MM.1S (cell line): ENCODE measurements at regions not wholly inside any gene's neighbourhood (a gene's known extent, or its start where the extent isn't known, plus 50 kb on each side); places are given as distances from the start of the nearest gene placed in this dataset.

Experiments
- DNase-seq: peaks from one replicate; pipeline ENCODE4 v3.0.0-alpha.2; 2015
- H2AFZ ChIP-seq: fragments of 300-600 bp; sonication (generic); 2 replicates; pipeline ENCODE4 v1.6.0; 2016; ENCODE audit warnings: antibody characterized with exemption, low read length
- H3F3A ChIP-seq: fragments of 300-600 bp; sonication (generic); 2 replicates; pipeline ENCODE4 v1.6.1; 2016; ENCODE audit warnings: mild to moderate bottlenecking, antibody characterized with exemption, low read length, moderate library complexity, mixed read lengths; ENCODE audit not compliant: insufficient read depth
- H3K27ac ChIP-seq: fragments of 300-600 bp; sonication (generic); 2 replicates; pipeline ENCODE4 v1.5.1; 2016; ENCODE audit warnings: mild to moderate bottlenecking, low read length
- H3K27me3 ChIP-seq: fragments of 300-600 bp; sonication (generic); replicated peaks from 2 replicates; pipeline ENCODE4 v1.6.0; 2016; ENCODE audit warnings: low read length; ENCODE audit not compliant: insufficient read depth
- H3K36me3 ChIP-seq: fragments of 300-600 bp; sonication (generic); replicated peaks from 2 replicates; pipeline ENCODE4 v1.6.1; 2016; ENCODE audit warnings: mild to moderate bottlenecking, low read length, mixed read lengths; ENCODE audit not compliant: insufficient read depth
- H3K4me1 ChIP-seq: fragments of 300-600 bp; sonication (generic); 2 replicates; pipeline ENCODE4 v1.6.1; 2016; ENCODE audit warnings: low read length, mixed read lengths
- H3K4me2 ChIP-seq: fragments of 300-600 bp; sonication (generic); 2 replicates; pipeline ENCODE4 v1.6.0; 2016; ENCODE audit warnings: low read depth, low read length
- H3K4me3 ChIP-seq: fragments of 300-600 bp; sonication (generic); 2 replicates; pipeline ENCODE4 v1.5.1; 2016; ENCODE audit warnings: low read length, mixed read lengths
- H3K79me2 ChIP-seq: fragments of 300-600 bp; sonication (generic); 2 replicates; pipeline ENCODE4 v1.6.1; 2016; ENCODE audit warnings: mixed run types, low read length, mixed read lengths
- H3K9ac ChIP-seq: fragments of 300-600 bp; sonication (generic); 2 replicates; pipeline ENCODE4 v1.6.1; 2016; ENCODE audit warnings: low read length, mixed read lengths
- H3K9me2 ChIP-seq: fragments of 300-600 bp; sonication (generic); replicated peaks from 2 replicates; pipeline ENCODE4 v1.6.1; 2016; ENCODE audit warnings: mild to moderate bottlenecking, low read length, mixed read lengths; ENCODE audit not compliant: insufficient read depth
- H3K9me3 ChIP-seq: fragments of 300-600 bp; sonication (generic); replicated peaks from 2 replicates; pipeline ENCODE4 v1.6.1; 2016; ENCODE audit warnings: mild to moderate bottlenecking, low read length, mixed read lengths; ENCODE audit not compliant: insufficient read depth
- H4K20me1 ChIP-seq: fragments of 300-600 bp; sonication (generic); 2 replicates; pipeline ENCODE4 v1.6.1; 2016; ENCODE audit warnings: mild to moderate bottlenecking, low read length, moderate library complexity, mixed read lengths; ENCODE audit not compliant: insufficient read depth
- EZH2 ChIP-seq: fragments of 300-600 bp; sonication (generic); optimal IDR thresholded peaks from 2 replicates; pipeline ENCODE3; 2017; ENCODE audit warnings: low read depth, mild to moderate bottlenecking, antibody characterized with exemption, low read length, mixed read lengths
- EZH2phosphoT487 ChIP-seq: fragments of 300-600 bp; sonication (generic); IDR thresholded peaks from 2 replicates; pipeline ENCODE4 v1.6.1; 2018; ENCODE audit warnings: antibody characterized with exemption, low read length
- TF ChIP-seq, protein P1 (sequence below): fragments of 300-600 bp; sonication (generic); IDR thresholded peaks from 2 replicates; pipeline ENCODE4 v1.5.1; 2016; ENCODE audit warnings: antibody characterized with exemption, low read length, mixed read lengths

- no peak for DNase-seq
- Histone ChIP-seq H3K9me2 (no peaks in the 10 kb centered on the region), H2AFZ (no peak overlapping the region), H3K4me2 (no peak overlapping the region), H3K36me3 (no peaks in the 10 kb centered on the region), H4K20me1 (no peaks in the 10 kb centered on the region), H3K4me1 (peaks cover 23% of the 10 kb centered on the region), H3K9ac (no peak overlapping the region), H3K79me2 (no peaks in the 10 kb centered on the region), H3F3A (0 out of 2 replicates have a peak, but pooled peaks cover 3% of the 10 kb centered on the region), H3K27me3 (peaks cover 7% of the 10 kb centered on the region; the same call in 1 of the 2 replicates), H3K27ac (no peak overlapping the region), H3K9me3 (no peaks in the 10 kb centered on the region), H3K4me3 (no peak overlapping the region)
- TF ChIP-seq EZH2phosphoT487 (no peak), EZH2 (no peak)
- TF ChIP-seq, protein P1, sequence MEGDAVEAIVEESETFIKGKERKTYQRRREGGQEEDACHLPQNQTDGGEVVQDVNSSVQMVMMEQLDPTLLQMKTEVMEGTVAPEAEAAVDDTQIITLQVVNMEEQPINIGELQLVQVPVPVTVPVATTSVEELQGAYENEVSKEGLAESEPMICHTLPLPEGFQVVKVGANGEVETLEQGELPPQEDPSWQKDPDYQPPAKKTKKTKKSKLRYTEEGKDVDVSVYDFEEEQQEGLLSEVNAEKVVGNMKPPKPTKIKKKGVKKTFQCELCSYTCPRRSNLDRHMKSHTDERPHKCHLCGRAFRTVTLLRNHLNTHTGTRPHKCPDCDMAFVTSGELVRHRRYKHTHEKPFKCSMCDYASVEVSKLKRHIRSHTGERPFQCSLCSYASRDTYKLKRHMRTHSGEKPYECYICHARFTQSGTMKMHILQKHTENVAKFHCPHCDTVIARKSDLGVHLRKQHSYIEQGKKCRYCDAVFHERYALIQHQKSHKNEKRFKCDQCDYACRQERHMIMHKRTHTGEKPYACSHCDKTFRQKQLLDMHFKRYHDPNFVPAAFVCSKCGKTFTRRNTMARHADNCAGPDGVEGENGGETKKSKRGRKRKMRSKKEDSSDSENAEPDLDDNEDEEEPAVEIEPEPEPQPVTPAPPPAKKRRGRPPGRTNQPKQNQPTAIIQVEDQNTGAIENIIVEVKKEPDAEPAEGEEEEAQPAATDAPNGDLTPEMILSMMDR = no peak
Observed at GRCh38 chr1:34363915-34364314, 187.2 kb downstream of the C1orf94 start.

GRCh38 chr1:34364376-34364775 lies 187.7 kb downstream of the C1orf94 start:
- 0 out of 2 replicates have a peak, but pooled peaks cover 3% of the 10 kb centered on the region for H3F3A ChIP-seq
- no peaks in the 10 kb centered on the region for H4K20me1 ChIP-seq
- no peak for DNase-seq
- no peaks in the 10 kb centered on the region for H3K79me2 ChIP-seq
- peaks cover 7% of the 10 kb centered on the region; the same call in 1 of the 2 replicates for H3K27me3 ChIP-seq
- H3K36me3 ChIP-seq = no peaks in the 10 kb centered on the region
- H2AFZ ChIP-seq = no peak overlapping the region
- H3K4me1 ChIP-seq = peaks cover 23% of the 10 kb centered on the region
- no peak overlapping the region for H3K4me2 ChIP-seq
- H3K9me2 ChIP-seq = no peaks in the 10 kb centered on the region
- no peak for TF ChIP-seq EZH2
- TF ChIP-seq, protein P1 = no peak
- no peak for TF ChIP-seq EZH2phosphoT487
- H3K4me3 ChIP-seq = no peak overlapping the region
- H3K27ac ChIP-seq = no peak overlapping the region
- no peak overlapping the region for H3K9ac ChIP-seq
- H3K9me3 ChIP-seq = no peaks in the 10 kb centered on the region

- H3K36me3 ChIP-seq = no peaks in the 10 kb centered on the region
- no peaks in the 10 kb centered on the region for H4K20me1 ChIP-seq
- no peak overlapping the region for H3K4me2 ChIP-seq
- TF ChIP-seq, protein P1 = no peak
- TF ChIP-seq EZH2 (no peak), EZH2phosphoT487 (no peak)
- no peaks in the 10 kb centered on the region for H3K9me2 ChIP-seq
- H3K4me1 ChIP-seq = peaks cover 20% of the 10 kb centered on the region
- peaks cover 7% of the 10 kb centered on the region; the same call in 1 of the 2 replicates for H3K27me3 ChIP-seq
- H3F3A ChIP-seq = 0 out of 2 replicates have a peak, but pooled peaks cover 3% of the 10 kb centered on the region
- no peaks in the 10 kb centered on the region for H3K79me2 ChIP-seq
- H3K27ac ChIP-seq = no peak overlapping the region
- H3K9ac ChIP-seq = no peak overlapping the region
- no peak for DNase-seq
- no peaks in the 10 kb centered on the region for H3K9me3 ChIP-seq
- H2AFZ ChIP-seq = no peak overlapping the region
- H3K4me3 ChIP-seq = no peak overlapping the region
Observed at GRCh38 chr1:34365295-34365694, 188.6 kb downstream of the C1orf94 start.
